KMS-11 (cell line): ENCODE measurements at regions not wholly inside any gene's neighbourhood (a gene's known extent, or its start where the extent isn't known, plus 50 kb on each side); places are given as distances from the start of the nearest gene placed in this dataset.
A peak's percentile ranks its signal among the peaks of the same experiment; 100 is the strongest.

ENCODE experiments used
- H2AFZ ChIP-seq: fragments of 200-600 bp; sonication (generic); 2 replicates; pipeline ENCODE4 v1.6.1; 2016; ENCODE audit warnings: antibody characterized with exemption, mixed run types, low read depth
- H3K27ac ChIP-seq: fragments of 200-600 bp; sonication (generic); 2 replicates; pipeline ENCODE4 v1.6.1; 2016; ENCODE audit warnings: mild to moderate bottlenecking, mixed run types
- H3K27me3 ChIP-seq: fragments of 200-600 bp; sonication (generic); 2 replicates; pipeline ENCODE4 v1.6.1; 2017; ENCODE audit warnings: mild to moderate bottlenecking, low read depth, mixed run types, moderate library complexity; ENCODE audit not compliant: insufficient read depth
- H3K36me3 ChIP-seq: fragments of 200-600 bp; sonication (generic); 2 replicates; pipeline ENCODE4 v1.6.1; 2017; ENCODE audit warnings: mild to moderate bottlenecking, mixed run types; ENCODE audit not compliant: insufficient read depth
- H3K4me1 ChIP-seq: fragments of 200-600 bp; sonication (generic); 2 replicates; pipeline ENCODE4 v1.6.1; 2016; ENCODE audit warnings: mild to moderate bottlenecking, low read depth, mixed run types; ENCODE audit not compliant: poor library complexity, severe bottlenecking
- H3K4me2 ChIP-seq: fragments of 200-600 bp; sonication (generic); 2 replicates; pipeline ENCODE4 v1.7.0; 2016; ENCODE audit warnings: mild to moderate bottlenecking, mixed run types
- H3K4me3 ChIP-seq: fragments of 200-600 bp; sonication (generic); IDR thresholded peaks from 2 replicates; pipeline ENCODE4 v1.6.1; 2017; ENCODE audit warnings: low read depth, low read length, mixed read lengths; ENCODE audit not compliant: insufficient read depth
- H3K79me2 ChIP-seq: fragments of 200-600 bp; sonication (generic); 2 replicates; pipeline ENCODE4 v1.6.1; 2016; ENCODE audit warnings: low read depth, mixed run types; ENCODE audit not compliant: insufficient read depth
- H3K9ac ChIP-seq: fragments of 200-600 bp; sonication (generic); 2 replicates; pipeline ENCODE4 v1.6.1; 2016; ENCODE audit warnings: mild to moderate bottlenecking, mixed run types
- H4K20me1 ChIP-seq: fragments of 200-600 bp; sonication (generic); 2 replicates; pipeline ENCODE4 v1.6.1; 2016; ENCODE audit warnings: mild to moderate bottlenecking, mixed run types; ENCODE audit not compliant: insufficient read depth
- TF ChIP-seq, protein P1 (sequence below): fragments of 200-600 bp; sonication (generic); conservative IDR thresholded peaks from 2 replicates; pipeline ENCODE4 v1.6.1; 2017; ENCODE audit warnings: low read depth, mild to moderate bottlenecking, antibody characterized with exemption, low read length, moderate library complexity, mixed read lengths

DNA sequence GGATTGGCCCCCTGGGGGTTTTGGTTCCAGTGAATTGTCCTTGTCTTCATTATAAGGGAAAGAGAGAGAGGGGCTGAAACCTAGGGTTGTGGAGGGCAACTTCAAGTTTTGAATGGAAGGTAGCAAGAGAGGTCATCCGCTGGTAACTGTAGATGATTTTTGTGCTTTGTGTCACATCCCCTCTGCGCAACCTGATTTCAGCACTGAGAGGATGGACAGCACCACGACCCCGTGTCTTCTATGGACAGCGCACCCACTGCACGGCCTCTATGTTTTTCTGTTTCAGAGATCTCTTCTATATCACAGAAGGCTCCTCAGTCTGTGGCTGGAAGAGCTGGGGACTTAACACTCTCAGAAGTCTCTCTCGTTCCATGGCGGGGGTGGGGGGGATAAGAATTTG is 127.0 kb upstream of the RPH3A start:
- TF ChIP-seq, protein P1, sequence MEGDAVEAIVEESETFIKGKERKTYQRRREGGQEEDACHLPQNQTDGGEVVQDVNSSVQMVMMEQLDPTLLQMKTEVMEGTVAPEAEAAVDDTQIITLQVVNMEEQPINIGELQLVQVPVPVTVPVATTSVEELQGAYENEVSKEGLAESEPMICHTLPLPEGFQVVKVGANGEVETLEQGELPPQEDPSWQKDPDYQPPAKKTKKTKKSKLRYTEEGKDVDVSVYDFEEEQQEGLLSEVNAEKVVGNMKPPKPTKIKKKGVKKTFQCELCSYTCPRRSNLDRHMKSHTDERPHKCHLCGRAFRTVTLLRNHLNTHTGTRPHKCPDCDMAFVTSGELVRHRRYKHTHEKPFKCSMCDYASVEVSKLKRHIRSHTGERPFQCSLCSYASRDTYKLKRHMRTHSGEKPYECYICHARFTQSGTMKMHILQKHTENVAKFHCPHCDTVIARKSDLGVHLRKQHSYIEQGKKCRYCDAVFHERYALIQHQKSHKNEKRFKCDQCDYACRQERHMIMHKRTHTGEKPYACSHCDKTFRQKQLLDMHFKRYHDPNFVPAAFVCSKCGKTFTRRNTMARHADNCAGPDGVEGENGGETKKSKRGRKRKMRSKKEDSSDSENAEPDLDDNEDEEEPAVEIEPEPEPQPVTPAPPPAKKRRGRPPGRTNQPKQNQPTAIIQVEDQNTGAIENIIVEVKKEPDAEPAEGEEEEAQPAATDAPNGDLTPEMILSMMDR, result no peak
- Histone ChIP-seq H3K36me3 (no peaks in the 10 kb centered on the region), H3K4me3 (no peak overlapping the region), H3K27ac (no peak overlapping the region), H3K4me2 (no peak overlapping the region), H2AFZ (no peak overlapping the region), H4K20me1 (no peaks in the 10 kb centered on the region), H3K27me3 (no peaks in the 10 kb centered on the region), H3K9ac (no peak overlapping the region), H3K79me2 (no peaks in the 10 kb centered on the region), H3K4me1 (peaks cover 34% of the 10 kb centered on the region)

DNA sequence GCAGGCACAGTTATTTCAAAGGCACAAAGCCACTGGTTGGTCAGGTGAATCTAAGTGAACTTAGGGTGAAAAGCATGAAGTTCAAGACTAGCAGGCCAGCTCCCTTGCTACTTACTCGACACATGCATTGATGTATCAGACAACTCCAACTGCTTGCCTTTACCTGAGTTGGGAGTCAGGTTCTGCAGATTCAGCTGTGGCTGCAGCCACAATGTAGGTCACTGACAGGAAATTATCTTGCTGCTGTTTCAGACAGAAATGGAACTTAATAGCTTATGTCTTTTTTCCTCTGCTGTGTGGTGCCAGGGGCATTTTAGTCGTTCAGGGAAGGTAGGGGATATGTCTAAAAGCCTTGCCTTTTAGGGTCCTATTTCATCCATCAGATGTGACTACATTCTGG is 125.6 kb upstream of the RPH3A start:
- no peaks in the 10 kb centered on the region for H4K20me1 ChIP-seq
- no peaks in the 10 kb centered on the region for H3K36me3 ChIP-seq
- H3K9ac ChIP-seq, result no peak overlapping the region
- H2AFZ ChIP-seq, result 0 out of 2 replicates have a peak overlapping the region, but pooled peaks have one; percentile 12
- H3K27me3 ChIP-seq, result no peaks in the 10 kb centered on the region
- H3K4me2 ChIP-seq, result peak overlapping the region; percentile 70
- H3K4me1 ChIP-seq, result peaks cover 34% of the 10 kb centered on the region
- H3K4me3 ChIP-seq, result no peak overlapping the region
- TF ChIP-seq, protein P1, result no peak
- H3K27ac ChIP-seq, result peak overlapping the region; percentile 55
- H3K79me2 ChIP-seq, result no peaks in the 10 kb centered on the region

DNA sequence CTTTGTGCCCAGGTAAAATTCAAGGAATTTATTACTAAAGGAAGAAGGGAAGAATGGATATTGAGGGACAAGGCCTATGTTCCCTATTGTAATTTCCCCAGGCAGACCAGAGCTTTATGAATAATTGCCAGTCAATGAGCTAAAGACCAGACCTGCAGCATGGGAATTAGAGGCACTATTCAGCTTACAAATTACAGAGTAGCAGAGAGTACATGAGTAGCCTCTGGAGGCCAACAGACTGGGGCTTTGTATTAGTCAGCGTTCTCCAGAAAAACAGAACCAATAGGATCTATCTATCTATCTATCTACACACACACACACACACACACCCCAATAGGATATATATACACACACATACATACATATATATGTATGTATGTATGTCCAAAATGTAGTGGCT is 120.0 kb upstream of the RPH3A start:
- no peak overlapping the region for H3K4me2 ChIP-seq
- H3K4me1 ChIP-seq, result peaks cover 16% of the 10 kb centered on the region
- H3K9ac ChIP-seq, result no peak overlapping the region
- H3K79me2 ChIP-seq, result no peaks in the 10 kb centered on the region
- H4K20me1 ChIP-seq, result no peaks in the 10 kb centered on the region
- TF ChIP-seq, protein P1, result no peak
- H3K27me3 ChIP-seq, result no peaks in the 10 kb centered on the region
- no peak overlapping the region for H2AFZ ChIP-seq
- H3K4me3 ChIP-seq, result no peak overlapping the region
- H3K27ac ChIP-seq, result no peak overlapping the region
- no peaks in the 10 kb centered on the region for H3K36me3 ChIP-seq

DNA sequence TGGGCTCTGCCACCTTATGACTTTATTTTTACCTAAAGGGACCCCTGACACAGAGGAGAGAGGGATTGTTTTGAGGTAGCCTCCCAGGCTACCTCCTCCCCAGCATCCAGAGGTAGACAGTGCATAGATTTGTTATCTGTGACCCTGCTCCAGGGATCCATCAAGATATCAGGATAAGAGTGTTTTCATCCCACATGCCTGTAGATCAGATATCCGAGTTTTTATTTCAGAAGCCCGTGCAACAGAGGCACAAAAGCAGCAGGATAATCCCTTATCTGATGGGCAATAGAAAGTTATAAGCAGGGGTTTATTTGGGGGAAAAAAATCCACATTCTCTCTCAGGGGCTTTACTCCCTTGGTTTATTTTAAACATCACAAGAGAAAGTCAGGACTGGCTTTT is 117.0 kb upstream of the RPH3A start:
- Histone ChIP-seq H3K4me3 (no peak overlapping the region), H3K79me2 (no peaks in the 10 kb centered on the region), H3K27me3 (no peaks in the 10 kb centered on the region), H4K20me1 (no peaks in the 10 kb centered on the region), H3K4me1 (no peaks in the 10 kb centered on the region), H3K4me2 (no peak overlapping the region), H3K27ac (no peak overlapping the region), H3K9ac (no peak overlapping the region), H3K36me3 (no peaks in the 10 kb centered on the region), H2AFZ (no peak overlapping the region)
- TF ChIP-seq, protein P1, result no peak
